Right cardiac atrium (tissue), 5 donors: ENCODE measurements at regions not wholly inside any gene's neighbourhood (a gene's known extent, or its start where the extent isn't known, plus 50 kb on each side); places are given as distances from the start of the nearest gene placed in this dataset.
A peak's percentile ranks its signal among the peaks of the same experiment; 100 is the strongest.

ENCODE experiments used
- ATAC-seq, 2 donors: fragments of 200-7000 bp; cut with Tn5 transposase; one replicate each; pipeline versions ENCODE4 v1.8.0 to v1.9.1; 2020; ENCODE audit warnings: moderate library complexity in 2 of 2, mild to moderate bottlenecking in 1 of 2
- DNase-seq, 3 donors: peaks; one replicate each; pipeline ENCODE4 v3.0.0-alpha.2; 2020
- H3K27ac ChIP-seq: one replicate; pipeline ENCODE4 v1.5.1; 2013; ENCODE audit warnings: mild to moderate bottlenecking, low read length, control low read depth, moderate library complexity
- H3K27me3 ChIP-seq: one replicate; pipeline ENCODE4 v1.6.1; 2013; ENCODE audit not compliant: control insufficient read depth, insufficient read depth
- H3K4me1 ChIP-seq: one replicate; pipeline ENCODE4 v1.6.1; 2013; ENCODE audit warnings: low read length; ENCODE audit not compliant: control insufficient read depth, insufficient read depth
- H3K4me3 ChIP-seq: one replicate; pipeline ENCODE4 v1.5.1; 2013; ENCODE audit warnings: low read length, control low read depth
- H3K9me3 ChIP-seq: one replicate; pipeline ENCODE4 v1.6.1; 2013; ENCODE audit warnings: low read length; ENCODE audit not compliant: control insufficient read depth
- WGBS: extraction: QIAGEN DNeasy Blood & Tissue Kit; methylation state at CpG from one replicate; pipeline ENCODE4 v1.1.7; 2013; 5-methylcytosine and 5-hydroxymethylcytosine counted together
- intact Hi-C, 4 donors: fragments of 100-400 bp; cut with DNase I; formaldehyde crosslinking; loops; one replicate each; pipeline versions ENCODE4 v1.11.0 to v1.14.0; 2022 to 2023
- donor health status: healthy with polysubstance abuse.
- donor health status: DM: no; HTN: yes; CAD: no.
- donor health status: DM: no; HTN: no; CAD: no.
- donor health status: DM: no; HTN: yes; CAD: no; lungs with severe emphysema.
- donor health status: DM: yes; HTN: yes; CAD: no.

DNA sequence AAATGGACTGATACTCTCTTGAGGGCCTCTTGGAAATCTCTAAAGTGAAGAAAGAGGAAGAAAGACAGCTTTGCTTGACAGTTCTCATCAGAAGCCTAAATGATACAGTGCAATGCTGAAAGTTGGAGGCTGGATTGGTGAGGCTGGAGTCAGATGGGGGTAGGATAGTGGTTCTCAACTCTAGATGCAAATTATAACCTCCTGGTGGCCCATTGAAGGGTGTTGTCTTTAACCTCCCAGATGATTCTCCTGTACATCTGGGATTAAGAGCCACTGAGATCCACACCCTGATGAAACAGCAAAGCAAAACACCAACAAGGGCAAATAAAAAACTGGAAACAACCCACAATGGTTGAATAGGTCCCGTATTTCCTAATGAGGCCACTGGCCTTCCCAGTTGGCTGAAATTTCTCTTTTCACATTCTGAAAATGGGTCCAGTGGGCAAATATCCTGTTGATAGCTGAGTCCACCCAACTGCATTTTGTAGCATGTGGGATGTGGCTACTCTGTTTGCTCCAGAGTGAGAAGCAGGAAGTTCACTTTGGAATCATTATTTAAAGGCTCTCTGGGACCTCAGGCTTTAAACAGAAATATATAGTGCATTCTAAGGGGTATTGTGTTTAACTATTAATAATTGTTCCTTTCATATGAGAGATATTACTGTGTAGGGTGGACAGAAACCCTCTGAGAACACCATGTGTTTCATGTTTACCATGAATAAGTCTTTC is 208.1 kb downstream of the SOX4 start:
- 40% methylated on average over 1 of the region's 1 CpG for WGBS
- Histone ChIP-seq H3K9me3 (no peaks in the 10 kb centered on the region), H3K4me3 (no peak overlapping the region), H3K27ac (no peak overlapping the region), H3K4me1 (no peaks in the 10 kb centered on the region), H3K27me3 (no peaks in the 10 kb centered on the region)
- DNase-seq (no peak), ATAC-seq (peak in 1 of 2 donors; percentile 29)
- intact Hi-C loops, result no loop called here

DNA sequence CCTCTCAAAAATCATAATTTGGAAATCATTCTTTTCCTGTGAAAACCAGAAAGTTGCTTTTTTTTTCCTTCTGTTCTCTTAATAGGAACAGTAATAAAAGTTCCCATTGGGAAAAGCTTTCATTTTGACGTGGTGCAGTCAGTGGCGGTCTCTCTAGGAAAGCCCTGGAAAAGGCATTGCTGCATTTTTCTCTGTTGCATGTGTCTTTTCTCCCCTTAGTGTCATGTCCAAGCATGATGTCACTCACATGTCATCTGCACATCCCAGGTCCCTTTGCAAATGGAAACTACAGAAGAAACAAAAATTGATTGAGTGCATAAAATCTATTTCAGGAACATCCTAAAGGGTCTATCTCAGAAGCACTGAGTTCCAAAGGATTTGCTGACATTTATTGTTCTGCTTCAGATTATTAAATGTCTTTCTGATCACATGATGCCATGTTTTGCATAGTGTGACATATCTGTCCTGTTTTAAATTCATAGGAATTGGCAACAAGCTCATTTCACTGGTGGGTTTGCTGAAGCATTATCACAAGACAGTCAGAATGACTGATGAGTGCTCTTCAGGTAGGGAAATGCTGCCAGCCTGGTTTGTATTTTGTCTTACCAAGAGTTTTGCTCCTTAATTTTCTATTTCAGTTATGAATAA is 208.7 kb downstream of the SOX4 start:
- Histone ChIP-seq H3K4me3 (no peak overlapping the region), H3K4me1 (no peaks in the 10 kb centered on the region), H3K27ac (no peak overlapping the region), H3K9me3 (no peaks in the 10 kb centered on the region), H3K27me3 (no peaks in the 10 kb centered on the region)
- intact Hi-C loops, result no loop called here
- WGBS, result 50% methylated on average over 2 of the region's 2 CpGs
- DNase-seq, result no peak
- no peak for ATAC-seq

DNA sequence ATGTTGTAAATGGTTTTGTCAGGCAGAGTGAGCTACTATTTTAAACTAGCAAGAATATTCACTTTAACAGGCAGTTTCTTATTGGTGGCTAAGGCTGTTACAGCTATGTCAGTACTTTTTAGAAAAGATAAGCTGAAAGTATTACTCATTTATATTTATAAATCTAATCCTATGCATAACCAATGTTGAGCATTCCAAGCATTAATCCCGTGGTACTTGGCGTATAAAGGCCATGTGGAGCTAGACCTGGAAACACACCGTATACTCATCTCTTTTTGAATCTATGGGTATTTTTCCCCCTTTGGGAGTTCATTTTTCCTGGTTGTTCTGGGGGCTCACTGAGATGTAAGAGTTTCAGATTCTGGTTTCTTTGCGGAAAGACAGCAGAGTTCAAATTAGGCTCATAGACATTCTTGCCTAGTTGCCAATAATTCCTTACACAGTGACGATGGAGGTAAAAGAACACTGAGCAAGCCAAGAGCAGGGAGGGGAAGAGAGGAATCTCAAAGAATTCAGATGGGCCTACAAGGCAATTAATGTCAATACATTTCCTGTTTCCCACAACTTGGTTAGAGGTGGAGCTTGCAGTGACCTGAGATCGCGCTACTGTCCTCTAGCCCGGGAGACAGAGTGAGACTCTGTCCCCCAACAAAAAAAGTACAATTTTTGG is 211.5 kb downstream of the SOX4 start:
- 74% methylated on average over 8 of the region's 8 CpGs for WGBS
- no peak overlapping the region for H3K4me3 ChIP-seq
- ATAC-seq (no peak), DNase-seq (no peak)
- H3K9me3 ChIP-seq, result no peaks in the 10 kb centered on the region
- intact Hi-C loops, result no loop called here
- no peaks in the 10 kb centered on the region for H3K27me3 ChIP-seq
- no peak overlapping the region for H3K27ac ChIP-seq
- peaks cover 9% of the 10 kb centered on the region for H3K4me1 ChIP-seq

GRCh38 chr6:21807299-21808044 is 213.9 kb downstream of the SOX4 start:
- DNase-seq (no peak), ATAC-seq (peak in 1 of 2 donors; percentile 34)
- H3K4me3 ChIP-seq, result no peak overlapping the region
- no peaks in the 10 kb centered on the region for H3K9me3 ChIP-seq
- peak overlapping the region; percentile 32 for H3K27ac ChIP-seq
- WGBS, result 52% methylated on average over 2 of the region's 2 CpGs
- intact Hi-C loops, result no loop called here
- peaks cover 9% of the 10 kb centered on the region for H3K4me1 ChIP-seq
- no peaks in the 10 kb centered on the region for H3K27me3 ChIP-seq

DNA sequence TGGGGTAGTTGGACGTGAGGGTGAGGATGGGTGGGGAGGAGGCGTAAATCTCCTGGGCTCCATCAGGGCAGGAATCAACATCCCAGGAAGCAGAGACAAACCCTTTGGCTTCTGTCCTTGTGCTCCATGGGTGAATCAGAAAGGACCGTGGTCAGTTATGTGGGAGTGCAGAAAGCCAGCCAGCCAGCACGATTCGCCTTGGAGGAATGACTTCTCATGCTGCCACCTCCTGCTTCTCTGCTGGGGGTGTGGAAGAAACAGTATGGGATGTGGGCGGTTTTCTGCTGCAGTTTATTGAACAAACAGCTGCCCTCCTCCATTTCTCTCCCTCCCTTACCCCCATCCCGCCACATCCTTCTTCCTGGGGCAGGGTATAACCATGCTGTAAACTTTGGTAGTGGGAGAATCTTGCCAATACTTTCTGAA is 214.5 kb downstream of the SOX4 start:
- H3K4me3 ChIP-seq, result no peak overlapping the region
- H3K9me3 ChIP-seq, result no peaks in the 10 kb centered on the region
- peak overlapping the region; percentile 32 for H3K27ac ChIP-seq
- no peaks in the 10 kb centered on the region for H3K27me3 ChIP-seq
- 35% methylated on average over 7 of the region's 7 CpGs for WGBS
- ATAC-seq (peak; percentile 70 to 77), DNase-seq (peak in 2 of 3 donors; percentile 40 to 56)
- peaks cover 9% of the 10 kb centered on the region for H3K4me1 ChIP-seq
- intact Hi-C loops, result no loop called here

DNA sequence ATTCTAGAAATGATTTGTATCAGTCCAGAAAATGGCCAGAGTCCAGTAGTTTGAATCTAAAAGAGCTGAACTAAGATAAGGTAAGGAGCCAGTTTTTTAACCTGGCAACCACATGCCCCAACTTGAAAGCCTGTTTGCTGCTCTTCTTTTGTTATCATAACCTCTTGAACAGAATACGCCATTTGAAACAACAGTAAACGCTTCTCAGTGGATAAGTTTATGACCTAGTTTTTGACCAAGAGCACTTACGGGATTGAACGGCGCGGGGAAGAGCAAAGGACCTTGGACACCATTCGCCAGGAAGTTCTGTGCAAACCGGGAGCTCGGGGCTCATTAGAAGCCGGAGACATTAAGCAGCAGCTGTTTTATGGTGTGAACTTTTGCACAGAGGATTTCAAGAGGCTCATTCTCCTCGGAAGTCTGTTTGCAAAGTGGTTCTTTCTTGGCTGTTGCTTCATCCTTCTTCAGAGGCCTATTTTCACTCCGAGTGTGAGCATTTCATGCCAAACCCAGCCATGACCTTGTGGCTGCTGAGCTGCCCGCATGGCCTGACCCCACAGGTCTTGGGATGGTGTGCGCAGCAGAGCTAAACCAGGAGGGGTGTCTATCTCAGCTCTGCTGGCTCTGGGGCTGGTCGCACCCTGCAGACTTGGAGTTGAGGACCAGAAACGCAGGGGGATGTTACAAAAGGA is 215.1 kb downstream of the SOX4 start:
- Histone ChIP-seq H3K27ac (peak overlapping the region; percentile 4), H3K4me3 (peak overlapping the region; percentile 18), H3K9me3 (no peaks in the 10 kb centered on the region), H3K4me1 (peaks cover 9% of the 10 kb centered on the region), H3K27me3 (no peaks in the 10 kb centered on the region)
- intact Hi-C loops, result no loop called here
- DNase-seq, result peak in 2 of 3 donors; percentile 29 to 66
- WGBS, result 27% methylated on average over 16 of the region's 16 CpGs
- peak; percentile 70 to 72 for ATAC-seq

GRCh38 chr6:21811484-21811883 is 217.9 kb downstream of the SOX4 start:
- WGBS, result 89% methylated on average over 4 of the region's 4 CpGs
- DNase-seq (no peak), ATAC-seq (no peak)
- Histone ChIP-seq H3K27ac (no peak overlapping the region), H3K27me3 (no peaks in the 10 kb centered on the region), H3K9me3 (no peaks in the 10 kb centered on the region), H3K4me1 (peaks cover 9% of the 10 kb centered on the region), H3K4me3 (no peak overlapping the region)
- intact Hi-C loops, result no loop called here

GRCh38 chr6:21816231-21816630 is 222.7 kb downstream of the SOX4 start:
- H3K4me3 ChIP-seq, result no peak overlapping the region
- DNase-seq, result no peak
- H3K27ac ChIP-seq, result no peak overlapping the region
- 84% methylated on average over 3 of the region's 3 CpGs for whole genome bisulfite sequencing
- no peaks in the 10 kb centered on the region for H3K9me3 ChIP-seq
- no peaks in the 10 kb centered on the region for H3K4me1 ChIP-seq
- no peaks in the 10 kb centered on the region for H3K27me3 ChIP-seq
- no peak for ATAC-seq
- intact Hi-C loops, result no loop called here

DNA sequence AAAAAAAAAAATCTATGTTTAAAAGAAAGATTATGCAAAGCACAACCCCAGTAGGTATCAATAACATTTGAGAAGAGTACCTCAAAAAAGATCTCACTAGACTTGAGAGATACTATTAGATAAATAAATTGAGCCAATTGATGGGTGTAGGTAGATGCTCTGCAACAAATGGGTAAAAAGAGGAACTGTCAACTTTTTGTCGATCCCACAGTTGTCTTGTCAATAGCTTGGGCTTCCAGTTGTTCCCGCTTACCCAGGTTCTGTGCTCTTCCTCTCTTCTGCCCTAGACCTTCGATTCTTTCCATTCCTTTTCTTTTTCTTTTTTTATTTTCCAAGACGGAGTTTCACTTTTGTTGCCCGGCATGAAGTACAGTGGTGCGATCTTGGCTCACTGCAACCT is 226.9 kb downstream of the SOX4 start:
- H3K27ac ChIP-seq, result no peak overlapping the region
- H3K27me3 ChIP-seq, result no peaks in the 10 kb centered on the region
- H3K4me1 ChIP-seq, result no peaks in the 10 kb centered on the region
- DNase-seq, result no peak
- intact Hi-C loops, result no loop called here
- no peaks in the 10 kb centered on the region for H3K9me3 ChIP-seq
- 97% methylated on average over 6 of the region's 6 CpGs for WGBS
- no peak overlapping the region for H3K4me3 ChIP-seq
- ATAC-seq, result no peak

DNA sequence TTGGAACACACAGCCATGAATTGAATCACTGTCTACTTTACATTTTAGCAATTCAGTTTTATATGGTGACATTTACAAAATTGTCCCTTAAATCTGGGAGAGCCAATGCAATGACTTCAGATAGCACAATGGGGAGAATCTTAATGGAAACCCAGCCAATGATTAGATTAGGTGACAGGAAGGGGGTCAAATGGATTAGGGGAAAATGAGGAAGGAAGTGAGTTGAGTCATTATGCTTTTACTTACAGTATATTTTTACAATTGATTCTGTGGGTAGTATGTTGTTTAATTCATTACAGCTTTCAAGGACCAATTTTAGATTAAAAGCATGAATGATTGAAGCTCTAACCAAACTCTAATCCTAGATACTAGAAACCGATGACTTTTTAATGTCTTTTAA is 229.8 kb downstream of the SOX4 start:
- WGBS, result 65% methylated on average over 1 of the region's 1 CpG
- DNase-seq, result no peak

More for the DNA sequence above, 229.8 kb downstream of the SOX4 start:
- intact Hi-C loops, result no loop called here
- ATAC-seq, result no peak
- no peaks in the 10 kb centered on the region for H3K9me3 ChIP-seq
- H3K27me3 ChIP-seq, result no peaks in the 10 kb centered on the region
- no peak overlapping the region for H3K27ac ChIP-seq
- H3K4me3 ChIP-seq, result no peak overlapping the region
- H3K4me1 ChIP-seq, result no peaks in the 10 kb centered on the region
